ENCODE measurements at regions not wholly inside any gene's neighbourhood (a gene's known extent, or its start where the extent isn't known, plus 50 kb on each side); places are given as distances from the start of the nearest gene placed in this dataset.

DNA sequence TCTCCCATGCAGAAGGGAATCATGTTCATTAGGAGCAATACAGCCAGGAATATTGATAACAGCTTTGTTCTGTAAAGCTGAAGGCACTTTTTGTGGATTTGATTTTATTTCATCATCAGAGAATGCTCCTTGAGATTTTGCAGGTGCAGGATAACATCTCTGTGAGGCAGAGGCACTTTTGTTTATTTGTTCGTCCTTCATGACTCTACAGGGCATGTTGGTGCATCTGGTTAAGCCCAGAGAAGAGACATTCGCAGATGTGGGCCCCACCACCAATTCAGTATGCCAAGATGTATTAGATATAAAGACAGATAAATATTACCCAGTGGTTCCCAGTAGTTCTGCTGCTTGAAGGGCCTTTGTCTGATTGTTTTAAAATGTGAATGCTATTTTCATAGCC is 368.1 kb upstream of the SEMA6D start:
- TF ChIP-seq, protein P1, sequence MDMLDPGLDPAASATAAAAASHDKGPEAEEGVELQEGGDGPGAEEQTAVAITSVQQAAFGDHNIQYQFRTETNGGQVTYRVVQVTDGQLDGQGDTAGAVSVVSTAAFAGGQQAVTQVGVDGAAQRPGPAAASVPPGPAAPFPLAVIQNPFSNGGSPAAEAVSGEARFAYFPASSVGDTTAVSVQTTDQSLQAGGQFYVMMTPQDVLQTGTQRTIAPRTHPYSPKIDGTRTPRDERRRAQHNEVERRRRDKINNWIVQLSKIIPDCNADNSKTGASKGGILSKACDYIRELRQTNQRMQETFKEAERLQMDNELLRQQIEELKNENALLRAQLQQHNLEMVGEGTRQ (IDR thresholded peaks at IDR 0.05): no peak
- no peak for TF ChIP-seq HOXA7 (CRISPR knock-in tag; IDR thresholded peaks at IDR 0.05)
- TF ChIP-seq JUN (IDR thresholded peaks at IDR 0.05): no peak
- TF ChIP-seq, protein P2, sequence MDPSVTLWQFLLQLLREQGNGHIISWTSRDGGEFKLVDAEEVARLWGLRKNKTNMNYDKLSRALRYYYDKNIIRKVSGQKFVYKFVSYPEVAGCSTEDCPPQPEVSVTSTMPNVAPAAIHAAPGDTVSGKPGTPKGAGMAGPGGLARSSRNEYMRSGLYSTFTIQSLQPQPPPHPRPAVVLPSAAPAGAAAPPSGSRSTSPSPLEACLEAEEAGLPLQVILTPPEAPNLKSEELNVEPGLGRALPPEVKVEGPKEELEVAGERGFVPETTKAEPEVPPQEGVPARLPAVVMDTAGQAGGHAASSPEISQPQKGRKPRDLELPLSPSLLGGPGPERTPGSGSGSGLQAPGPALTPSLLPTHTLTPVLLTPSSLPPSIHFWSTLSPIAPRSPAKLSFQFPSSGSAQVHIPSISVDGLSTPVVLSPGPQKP (IDR thresholded peaks at IDR 0.05; ENCODE audit: low read depth, low read length): no peak
- no peak for TF ChIP-seq POLR2A (IDR thresholded peaks at IDR 0.05; ENCODE audit: low read length)
- no peak for TF ChIP-seq CTCF (IDR thresholded peaks at IDR 0.05)
- TF ChIP-seq MAFK (IDR thresholded peaks at IDR 0.05; ENCODE audit: partially characterized antibody): no peak

All from A549 (cell line).